ENCODE measurements at regions not wholly inside any gene's neighbourhood (a gene's known extent, or its start where the extent isn't known, plus 50 kb on each side); places are given as distances from the start of the nearest gene placed in this dataset.
A peak's percentile ranks its signal among the peaks of the same experiment; 100 is the strongest.

GRCh38 chr2:137829251-137829650, 135.0 kb upstream of the HNMT start:
- no peaks in the 10 kb centered on the region for H3K9me3 ChIP-seq (replicated peaks; ENCODE audit: insufficient read depth, low read length)
- H3K4me3 ChIP-seq (ENCODE audit: low read length): no peak overlapping the region

GRCh38 chr2:137834760-137835379, 129.4 kb upstream of the HNMT start:
- Histone ChIP-seq H3K9ac (ENCODE audit: low read length) (no peak overlapping the region), H3F3A (ENCODE audit: insufficient read depth, low read length) (no peaks in the 10 kb centered on the region), H4K20me1 (ENCODE audit: insufficient read depth, low read length) (no peaks in the 10 kb centered on the region), H3K36me3 (replicated peaks; ENCODE audit: insufficient read depth, low read length) (no peaks in the 10 kb centered on the region), H3K9me2 (replicated peaks; ENCODE audit: insufficient read depth, low read length) (no peaks in the 10 kb centered on the region), H3K9me3 (replicated peaks; ENCODE audit: insufficient read depth, low read length) (no peaks in the 10 kb centered on the region), H3K4me1 (ENCODE audit: low read length) (no peaks in the 10 kb centered on the region), H3K27ac (ENCODE audit: low read length) (no peak overlapping the region), H3K27me3 (replicated peaks; ENCODE audit: insufficient read depth, low read length) (no peaks in the 10 kb centered on the region), H3K4me3 (ENCODE audit: low read length) (no peak overlapping the region), H3K79me2 (ENCODE audit: low read length) (no peaks in the 10 kb centered on the region), H2AFZ (ENCODE audit: low read length) (no peak overlapping the region), H3K4me2 (ENCODE audit: low read depth, low read length) (no peak overlapping the region)
- no peak for DNase-seq
- TF ChIP-seq CTCF (IDR thresholded peaks at IDR 0.05; ENCODE audit: low read length) (no peak), EZH2phosphoT487 (IDR thresholded peaks at IDR 0.05; ENCODE audit: low read length) (no peak), EZH2 (optimal IDR thresholded peaks at IDR 0.05; ENCODE audit: low read depth, low read length) (no peak)

More at GRCh38 chr2:137829251-137829650, 135.0 kb upstream of the HNMT start:
- no peaks in the 10 kb centered on the region for H3K79me2 ChIP-seq (ENCODE audit: low read length)
- no peak overlapping the region for H3K27ac ChIP-seq (ENCODE audit: low read length)
- no peaks in the 10 kb centered on the region for H3K4me1 ChIP-seq (ENCODE audit: low read length)
- H3K9me2 ChIP-seq (replicated peaks; ENCODE audit: insufficient read depth, low read length): no peaks in the 10 kb centered on the region
- no peaks in the 10 kb centered on the region for H3F3A ChIP-seq (ENCODE audit: insufficient read depth, low read length)
- H3K36me3 ChIP-seq (replicated peaks; ENCODE audit: insufficient read depth, low read length): no peaks in the 10 kb centered on the region
- no peak for DNase-seq
- TF ChIP-seq EZH2phosphoT487 (IDR thresholded peaks at IDR 0.05; ENCODE audit: low read length): no peak
- no peak for TF ChIP-seq EZH2 (optimal IDR thresholded peaks at IDR 0.05; ENCODE audit: low read depth, low read length)
- H3K27me3 ChIP-seq (replicated peaks; ENCODE audit: insufficient read depth, low read length): no peaks in the 10 kb centered on the region
- H3K4me2 ChIP-seq (ENCODE audit: low read depth, low read length): no peak overlapping the region
- H3K9ac ChIP-seq (ENCODE audit: low read length): no peak overlapping the region
- no peak overlapping the region for H2AFZ ChIP-seq (ENCODE audit: low read length)
- no peaks in the 10 kb centered on the region for H4K20me1 ChIP-seq (ENCODE audit: insufficient read depth, low read length)

- DNase-seq: no peak
- no peak overlapping the region for H3K9ac ChIP-seq (ENCODE audit: low read length)
- H3K4me2 ChIP-seq (ENCODE audit: low read depth, low read length): no peak overlapping the region
- H3K79me2 ChIP-seq (ENCODE audit: low read length): no peaks in the 10 kb centered on the region
- H2AFZ ChIP-seq (ENCODE audit: low read length): no peak overlapping the region
- no peak overlapping the region for H3K27ac ChIP-seq (ENCODE audit: low read length)
- H3K4me1 ChIP-seq (ENCODE audit: low read length): no peaks in the 10 kb centered on the region
- no peaks in the 10 kb centered on the region for H4K20me1 ChIP-seq (ENCODE audit: insufficient read depth, low read length)
- no peaks in the 10 kb centered on the region for H3K9me2 ChIP-seq (replicated peaks; ENCODE audit: insufficient read depth, low read length)
- TF ChIP-seq CTCF (IDR thresholded peaks at IDR 0.05; ENCODE audit: low read length) (no peak), EZH2 (optimal IDR thresholded peaks at IDR 0.05; ENCODE audit: low read depth, low read length) (no peak), EZH2phosphoT487 (IDR thresholded peaks at IDR 0.05; ENCODE audit: low read length) (no peak)
- no peaks in the 10 kb centered on the region for H3K36me3 ChIP-seq (replicated peaks; ENCODE audit: insufficient read depth, low read length)
- no peaks in the 10 kb centered on the region for H3F3A ChIP-seq (ENCODE audit: insufficient read depth, low read length)
- no peaks in the 10 kb centered on the region for H3K9me3 ChIP-seq (replicated peaks; ENCODE audit: insufficient read depth, low read length)
- no peak overlapping the region for H3K4me3 ChIP-seq (ENCODE audit: low read length)
- no peaks in the 10 kb centered on the region for H3K27me3 ChIP-seq (replicated peaks; ENCODE audit: insufficient read depth, low read length)
Measured at GRCh38 chr2:137836671-137837070, 127.6 kb upstream of the HNMT start.

- TF ChIP-seq EZH2phosphoT487 (IDR thresholded peaks at IDR 0.05; ENCODE audit: low read length): no peak
- no peak for TF ChIP-seq CTCF (IDR thresholded peaks at IDR 0.05; ENCODE audit: low read length)
- TF ChIP-seq EZH2 (optimal IDR thresholded peaks at IDR 0.05; ENCODE audit: low read depth, low read length): no peak
- no peaks in the 10 kb centered on the region for H3F3A ChIP-seq (ENCODE audit: insufficient read depth, low read length)
- H4K20me1 ChIP-seq (ENCODE audit: insufficient read depth, low read length): no peaks in the 10 kb centered on the region
- no peak overlapping the region for H3K4me3 ChIP-seq (ENCODE audit: low read length)
- no peak overlapping the region for H3K4me2 ChIP-seq (ENCODE audit: low read depth, low read length)
- H3K4me1 ChIP-seq (ENCODE audit: low read length): no peaks in the 10 kb centered on the region
- no peak overlapping the region for H3K27ac ChIP-seq (ENCODE audit: low read length)
- no peaks in the 10 kb centered on the region for H3K36me3 ChIP-seq (replicated peaks; ENCODE audit: insufficient read depth, low read length)
- H3K79me2 ChIP-seq (ENCODE audit: low read length): no peaks in the 10 kb centered on the region
- peak; percentile 0 for DNase-seq
- no peak overlapping the region for H2AFZ ChIP-seq (ENCODE audit: low read length)
- no peak overlapping the region for H3K9ac ChIP-seq (ENCODE audit: low read length)
- H3K9me3 ChIP-seq (replicated peaks; ENCODE audit: insufficient read depth, low read length): no peaks in the 10 kb centered on the region
- H3K27me3 ChIP-seq (replicated peaks; ENCODE audit: insufficient read depth, low read length): no peaks in the 10 kb centered on the region
- no peaks in the 10 kb centered on the region for H3K9me2 ChIP-seq (replicated peaks; ENCODE audit: insufficient read depth, low read length)
Measured at GRCh38 chr2:137837830-137838229, 126.4 kb upstream of the HNMT start.
